OCI-LY3 (cell line): ENCODE measurements at regions not wholly inside any gene's neighbourhood (a gene's known extent, or its start where the extent isn't known, plus 50 kb on each side); places are given as distances from the start of the nearest gene placed in this dataset.

Experiments used
- EZH2phosphoT487 ChIP-seq: fragments of 200-600 bp; shearing (Covaris generic); IDR thresholded peaks from 2 replicates; pipeline ENCODE4 v1.6.1; 2018; ENCODE audit warnings: antibody characterized with exemption, mixed run types, low read depth
- TF ChIP-seq, protein P1 (sequence below): fragments of 200-600, 300-600 bp; sonication (generic); IDR thresholded peaks from 2 replicates; pipeline ENCODE4 v1.5.1; 2014; ENCODE audit warnings: antibody characterized with exemption, low read length, low read depth

GRCh38 chr12:115074617-115075016 is 390.6 kb upstream of the TBX3 start:
- TF ChIP-seq, protein P1, sequence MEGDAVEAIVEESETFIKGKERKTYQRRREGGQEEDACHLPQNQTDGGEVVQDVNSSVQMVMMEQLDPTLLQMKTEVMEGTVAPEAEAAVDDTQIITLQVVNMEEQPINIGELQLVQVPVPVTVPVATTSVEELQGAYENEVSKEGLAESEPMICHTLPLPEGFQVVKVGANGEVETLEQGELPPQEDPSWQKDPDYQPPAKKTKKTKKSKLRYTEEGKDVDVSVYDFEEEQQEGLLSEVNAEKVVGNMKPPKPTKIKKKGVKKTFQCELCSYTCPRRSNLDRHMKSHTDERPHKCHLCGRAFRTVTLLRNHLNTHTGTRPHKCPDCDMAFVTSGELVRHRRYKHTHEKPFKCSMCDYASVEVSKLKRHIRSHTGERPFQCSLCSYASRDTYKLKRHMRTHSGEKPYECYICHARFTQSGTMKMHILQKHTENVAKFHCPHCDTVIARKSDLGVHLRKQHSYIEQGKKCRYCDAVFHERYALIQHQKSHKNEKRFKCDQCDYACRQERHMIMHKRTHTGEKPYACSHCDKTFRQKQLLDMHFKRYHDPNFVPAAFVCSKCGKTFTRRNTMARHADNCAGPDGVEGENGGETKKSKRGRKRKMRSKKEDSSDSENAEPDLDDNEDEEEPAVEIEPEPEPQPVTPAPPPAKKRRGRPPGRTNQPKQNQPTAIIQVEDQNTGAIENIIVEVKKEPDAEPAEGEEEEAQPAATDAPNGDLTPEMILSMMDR = no peak
- TF ChIP-seq EZH2phosphoT487 = no peak
